VCaP (cell line): ENCODE measurements at regions not wholly inside any gene's neighbourhood (a gene's known extent, or its start where the extent isn't known, plus 50 kb on each side); places are given as distances from the start of the nearest gene placed in this dataset.
"Not testable (repeated sequence)": the region's sequence is repeated elsewhere in the genome, so short reads cannot be mapped to it uniquely, and the experiment has no call there.

ENCODE experiments used
- H3K27ac ChIP-seq: fragments of 450-650 bp; 2 replicates; pipeline ENCODE4 v1.5.1; 2017
- CTCF ChIP-seq: fragments of 450-650 bp; conservative IDR thresholded peaks from 2 replicates; pipeline ENCODE4 v1.5.1; 2017; ENCODE audit warnings: mild to moderate bottlenecking, moderate library complexity

GRCh38 chr4:72857787-72858186, 211.7 kb downstream of the COX18 start:
- no peak overlapping the region for H3K27ac ChIP-seq

GRCh38 chr4:72857216-72857615, 212.3 kb downstream of the COX18 start:
- H3K27ac ChIP-seq: no peak overlapping the region
- no peak for TF ChIP-seq CTCF

More at GRCh38 chr4:72857787-72858186, 211.7 kb downstream of the COX18 start:
- TF ChIP-seq CTCF: no peak

- no peak overlapping the region for H3K27ac ChIP-seq
These were observed 223.0 kb downstream of the COX18 start for GRCh38 chr4:72846280-72847111.

GRCh38 chr4:72843466-72843865, 226.1 kb downstream of the COX18 start:
- H3K27ac ChIP-seq: no peak overlapping the region
- no peak for TF ChIP-seq CTCF

More at GRCh38 chr4:72846280-72847111, 223.0 kb downstream of the COX18 start:
- TF ChIP-seq CTCF: no peak

GRCh38 chr4:72842323-72842722, 227.2 kb downstream of the COX18 start:
- no peak overlapping the region for H3K27ac ChIP-seq
- TF ChIP-seq CTCF: no peak

- not testable (repeated sequence) for H3K27ac ChIP-seq
These were observed 229.3 kb downstream of the COX18 start for GRCh38 chr4:72840166-72840565.

- TF ChIP-seq CTCF: no peak
These were observed 240.7 kb downstream of the COX18 start for GRCh38 chr4:72828864-72829263.

GRCh38 chr4:72827968-72828367, 241.5 kb downstream of the COX18 start:
- no peak for TF ChIP-seq CTCF
- H3K27ac ChIP-seq: no peak overlapping the region

More at GRCh38 chr4:72828864-72829263, 240.7 kb downstream of the COX18 start:
- H3K27ac ChIP-seq: no peak overlapping the region
